A549 (cell line): ENCODE measurements at regions not wholly inside any gene's neighbourhood (a gene's known extent, or its start where the extent isn't known, plus 50 kb on each side); places are given as distances from the start of the nearest gene placed in this dataset.
A peak's percentile ranks its signal among the peaks of the same experiment; 100 is the strongest.

Source experiments
- ATAC-seq, 2 experiments: fragments of 200-7000 bp in 1 of 2; fragments of >200 bp in 1 of 2; cut with Nextera tagmentation in 1 of 2; cut with Tn5 transposase in 1 of 2; 3 replicates each; pipeline versions ENCODE4 v1.8.0 to v1.9.1; 2018 to 2020; ENCODE audit warnings: mild to moderate bottlenecking in 1 of 2, moderate library complexity in 1 of 2
- CTCF ChIA-PET: fragments of 300-600 bp; sonication (Branson Sonifier 250); formaldehyde crosslinking; extraction: SDS; loops from one replicate; lab custom pipeline; 2021; ENCODE audit warnings: antibody characterized with exemption, inconsistent platforms; lab: Yijun Ruan, JAX
- POLR2A ChIA-PET: fragments of 350-600 bp; formaldehyde crosslinking; extraction: SDS; loops from one replicate; lab custom pipeline; 2021; ENCODE audit warnings: antibody characterized with exemption, inconsistent platforms; lab: Yijun Ruan, JAX
- DNase-seq, 2 experiments: peaks; one replicate each; pipeline versions ENCODE4 v3.0.0 to v3.0.0-alpha.2; 2011 to 2016; ENCODE audit warnings: low read depth in 1 of 2, low spot score in 1 of 2
- FAIRE-seq: peaks from 2 replicates; lab custom pipeline; 2011; peaks lifted over from hg19 to GRCh38; lab: Jason Lieb, UNC
- H3K27ac ChIP-seq, 2 experiments: fragments of >200 bp; sonication (Bioruptor Twin); formaldehyde crosslinking; 3 replicates each; pipeline ENCODE4 v1.5.1; 2016 to 2017
- H3K4me1 ChIP-seq: fragments of >200 bp; sonication (Bioruptor Twin); formaldehyde crosslinking; 3 replicates; pipeline ENCODE4 v1.6.1; 2016
- H3K4me2 ChIP-seq: fragments of >200 bp; sonication (Bioruptor Twin); formaldehyde crosslinking; 3 replicates; pipeline ENCODE4 v1.6.1; 2016
- H3K4me3 ChIP-seq: fragments of >200 bp; sonication (Bioruptor Twin); formaldehyde crosslinking; 3 replicates; pipeline ENCODE4 v1.5.1; 2016
- H3K9me3 ChIP-seq: fragments of >200 bp; sonication (Bioruptor Twin); formaldehyde crosslinking; 3 replicates; pipeline ENCODE4 v1.6.1; 2016
- CHD4 ChIP-seq: fragments of 200-600 bp; sonication (generic); IDR thresholded peaks from 2 replicates; pipeline ENCODE4 v1.6.1; 2016; ENCODE audit warnings: antibody characterized with exemption, mild to moderate bottlenecking, borderline replicate concordance
- EP300 ChIP-seq, 2 experiments: fragments of >200 bp; sonication (Bioruptor Twin); formaldehyde crosslinking; IDR thresholded peaks; 2 replicates in 1 of 2; 3 replicates in 1 of 2; pipeline ENCODE4 v1.6.1; 2016 to 2017
- FOSL2 ChIP-seq, 2 experiments: fragments of 450-650 bp in 1 of 2; fragments of >200 bp in 1 of 2; sonication (Bioruptor Twin) in 1 of 2; formaldehyde crosslinking; IDR thresholded peaks; 2 replicates each; pipeline versions ENCODE4 v1.5.0 to v1.6.1; 2016 to 2020; ENCODE audit warnings: mild to moderate bottlenecking in 1 of 2, moderate library complexity in 1 of 2
- HDAC2 ChIP-seq: fragments of 200-600 bp; sonication (generic); IDR thresholded peaks from 2 replicates; pipeline ENCODE4 v1.6.1; 2016
- JUN ChIP-seq, 2 experiments: fragments of >200 bp; sonication (Bioruptor Twin); formaldehyde crosslinking; IDR thresholded peaks; 2 replicates in 1 of 2; 3 replicates in 1 of 2; pipeline ENCODE4 v1.6.1; 2016 to 2017
- JUNB ChIP-seq: fragments of >200 bp; sonication (Bioruptor Twin); formaldehyde crosslinking; IDR thresholded peaks from 2 replicates; pipeline ENCODE4 v1.6.1; 2016
- MAFK ChIP-seq: fragments of 450-650 bp; IDR thresholded peaks from 2 replicates; pipeline ENCODE4 v1.6.1; 2014; ENCODE audit not compliant: partially characterized antibody
- MYC ChIP-seq: IDR thresholded peaks from 2 replicates; pipeline ENCODE4 v1.6.1; 2012; ENCODE audit warnings: mild to moderate bottlenecking, inconsistent platforms, low read length, improper control_type of control experiment, borderline replicate concordance
- NPAS2 ChIP-seq: fragments of 250-450 bp; sonication (Bioruptor Pico); IDR thresholded peaks from 2 replicates; pipeline ENCODE4 v1.8.0; 2022; ENCODE audit warnings: mild to moderate bottlenecking, moderate library complexity, borderline replicate concordance
- NR3C1 ChIP-seq: fragments of >200 bp; sonication (Bioruptor Twin); formaldehyde crosslinking; IDR thresholded peaks from 3 replicates; pipeline ENCODE4 v1.6.1; 2017
- PHF8 ChIP-seq: fragments of 200-600 bp; sonication (generic); IDR thresholded peaks from 2 replicates; pipeline ENCODE4 v1.6.1; 2016; ENCODE audit warnings: low read depth, mild to moderate bottlenecking, antibody characterized with exemption, moderate library complexity, borderline replicate concordance
- RARB ChIP-seq: fragments of 250-450 bp; sonication (Bioruptor Pico); IDR thresholded peaks from 2 replicates; pipeline ENCODE4 v1.8.0; 2021; ENCODE audit warnings: mild to moderate bottlenecking, moderate library complexity
- RNF2 ChIP-seq: fragments of 200-600 bp; sonication (generic); IDR thresholded peaks from 2 replicates; pipeline ENCODE4 v1.6.1; 2016; ENCODE audit warnings: low read depth, mild to moderate bottlenecking, antibody characterized with exemption, moderate library complexity, borderline replicate concordance
- SMC3 ChIP-seq: fragments of >200 bp; sonication (Bioruptor Twin); formaldehyde crosslinking; IDR thresholded peaks from 3 replicates; pipeline ENCODE4 v1.6.1; 2018; ENCODE audit warnings: inconsistent platforms
- SREBF2 ChIP-seq: fragments of 450-650 bp; IDR thresholded peaks from 2 replicates; pipeline ENCODE4 v1.6.1; 2014; ENCODE audit warnings: mild to moderate bottlenecking, moderate library complexity
- ZFP36 ChIP-seq: fragments of 450-650 bp; IDR thresholded peaks from 2 replicates; pipeline ENCODE4 v1.6.1; 2014; ENCODE audit warnings: borderline replicate concordance; ENCODE audit not compliant: partially characterized antibody
- WGBS: methylation state at CpG from one replicate; pipeline ENCODE4 v1.1.6; 2017; ENCODE audit errors: missing lambda C conversion rate; 5-methylcytosine and 5-hydroxymethylcytosine counted together
- TF ChIP-seq, protein P1 (sequence below): fragments of >200 bp; sonication (Bioruptor Twin); formaldehyde crosslinking; IDR thresholded peaks from 3 replicates; pipeline ENCODE4 v1.5.1; 2016
- TF ChIP-seq, protein P2 (sequence below): IDR thresholded peaks from 2 replicates; pipeline ENCODE4 v1.6.1; 2012
- TF ChIP-seq, protein P3 (sequence below): IDR thresholded peaks from 2 replicates; pipeline ENCODE4 v1.6.1; 2012; ENCODE audit warnings: low read depth, borderline replicate concordance
- TF ChIP-seq, protein P4 (sequence below): fragments of 250-450 bp; sonication (Bioruptor Pico); IDR thresholded peaks from 2 replicates; pipeline ENCODE4 v1.5.0; 2021; ENCODE audit warnings: mild to moderate bottlenecking, moderate library complexity, borderline replicate concordance
- TF ChIP-seq, protein P5 (sequence below): fragments of 200-600 bp; sonication (generic); IDR thresholded peaks from 2 replicates; pipeline ENCODE4 v1.6.1; 2016; ENCODE audit warnings: antibody characterized with exemption, mild to moderate bottlenecking, moderate library complexity

DNA sequence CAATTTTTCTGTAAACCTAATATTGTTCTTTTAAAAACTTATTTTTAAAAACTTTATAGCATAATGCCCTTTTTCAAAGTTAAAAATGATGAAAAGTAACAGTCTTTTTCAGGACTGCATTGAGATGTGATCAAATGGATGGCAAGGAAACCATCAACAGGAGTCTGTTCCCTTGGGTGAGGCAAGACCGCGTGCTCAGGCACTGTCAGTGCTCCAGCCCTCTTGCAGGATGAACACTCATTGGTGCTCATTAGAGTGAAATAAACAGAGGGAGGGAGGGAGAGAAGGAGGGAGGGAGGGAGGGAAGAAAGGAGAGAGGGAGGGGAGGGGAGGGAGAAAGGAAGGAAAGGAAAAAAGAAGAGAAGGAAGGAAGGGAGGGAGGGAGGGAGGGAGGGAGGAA is 145.7 kb upstream of the CHST15 start:
- Histone ChIP-seq H3K4me1 (no peaks in the 10 kb centered on the region), H3K4me3 (no peak overlapping the region), H3K9me3 (no peaks in the 10 kb centered on the region), H3K27ac (no peak overlapping the region), H3K4me2 (no peak overlapping the region)
- DNase-seq (no peak), ATAC-seq (no peak), FAIRE-seq (no peak)
- ChIA-PET POLR2A (no interaction called here), CTCF (no interaction called here)
- TF ChIP-seq SREBF2 (no peak), RNF2 (no peak), ZFP36 (no peak), MYC (no peak), NPAS2 (no peak), JUN (IDR thresholded peaks at IDR 0.05) (no peak), FOSL2 (IDR thresholded peaks at IDR 0.05) (no peak), FOSL2 (CRISPR knock-in tag; IDR thresholded peaks at IDR 0.05) (no peak), EP300 (IDR thresholded peaks at IDR 0.05) (no peak), CHD4 (no peak), RARB (no peak), JUNB (no peak)
- TF ChIP-seq, protein P1, sequence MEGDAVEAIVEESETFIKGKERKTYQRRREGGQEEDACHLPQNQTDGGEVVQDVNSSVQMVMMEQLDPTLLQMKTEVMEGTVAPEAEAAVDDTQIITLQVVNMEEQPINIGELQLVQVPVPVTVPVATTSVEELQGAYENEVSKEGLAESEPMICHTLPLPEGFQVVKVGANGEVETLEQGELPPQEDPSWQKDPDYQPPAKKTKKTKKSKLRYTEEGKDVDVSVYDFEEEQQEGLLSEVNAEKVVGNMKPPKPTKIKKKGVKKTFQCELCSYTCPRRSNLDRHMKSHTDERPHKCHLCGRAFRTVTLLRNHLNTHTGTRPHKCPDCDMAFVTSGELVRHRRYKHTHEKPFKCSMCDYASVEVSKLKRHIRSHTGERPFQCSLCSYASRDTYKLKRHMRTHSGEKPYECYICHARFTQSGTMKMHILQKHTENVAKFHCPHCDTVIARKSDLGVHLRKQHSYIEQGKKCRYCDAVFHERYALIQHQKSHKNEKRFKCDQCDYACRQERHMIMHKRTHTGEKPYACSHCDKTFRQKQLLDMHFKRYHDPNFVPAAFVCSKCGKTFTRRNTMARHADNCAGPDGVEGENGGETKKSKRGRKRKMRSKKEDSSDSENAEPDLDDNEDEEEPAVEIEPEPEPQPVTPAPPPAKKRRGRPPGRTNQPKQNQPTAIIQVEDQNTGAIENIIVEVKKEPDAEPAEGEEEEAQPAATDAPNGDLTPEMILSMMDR: no peak
- TF ChIP-seq, protein P2, sequence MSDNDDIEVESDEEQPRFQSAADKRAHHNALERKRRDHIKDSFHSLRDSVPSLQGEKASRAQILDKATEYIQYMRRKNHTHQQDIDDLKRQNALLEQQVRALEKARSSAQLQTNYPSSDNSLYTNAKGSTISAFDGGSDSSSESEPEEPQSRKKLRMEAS: no peak
- WGBS: 80% methylated on average over 2 of the region's 2 CpGs

DNA sequence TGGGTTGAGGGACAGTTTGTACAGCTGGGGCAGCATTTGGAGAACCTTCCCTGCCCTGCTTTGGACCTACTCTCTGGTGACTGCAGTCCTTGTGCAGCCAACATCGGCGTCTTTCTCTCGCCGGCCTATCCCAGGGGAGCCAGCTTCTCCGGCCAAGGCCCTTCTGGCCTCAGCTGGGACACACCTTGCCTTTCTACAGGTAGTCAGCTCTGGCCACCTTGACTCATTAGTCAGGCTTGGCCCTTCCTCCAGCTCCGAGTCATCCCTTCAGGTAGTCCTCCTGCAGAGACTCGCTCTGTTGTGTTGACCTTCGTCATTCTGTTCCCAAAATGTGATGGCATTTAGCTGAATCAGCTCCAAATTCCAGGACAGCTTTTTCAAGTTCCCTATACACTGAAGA is 145.0 kb upstream of the CHST15 start:
- CTCF ChIA-PET: no interaction called here
- POLR2A ChIA-PET: no interaction called here
- DNase-seq (no peak), FAIRE-seq (no peak), ATAC-seq (no peak)
- WGBS: 71% methylated on average over 8 of the region's 8 CpGs
- H3K27ac ChIP-seq: no peak overlapping the region
- H3K4me2 ChIP-seq: no peak overlapping the region
- TF ChIP-seq MAFK (peak; percentile 31), MYC (no peak)
- TF ChIP-seq, all 56 proteins: peak for 1
- H3K9me3 ChIP-seq: no peaks in the 10 kb centered on the region
- no peak overlapping the region for H3K4me3 ChIP-seq
- no peaks in the 10 kb centered on the region for H3K4me1 ChIP-seq

DNA sequence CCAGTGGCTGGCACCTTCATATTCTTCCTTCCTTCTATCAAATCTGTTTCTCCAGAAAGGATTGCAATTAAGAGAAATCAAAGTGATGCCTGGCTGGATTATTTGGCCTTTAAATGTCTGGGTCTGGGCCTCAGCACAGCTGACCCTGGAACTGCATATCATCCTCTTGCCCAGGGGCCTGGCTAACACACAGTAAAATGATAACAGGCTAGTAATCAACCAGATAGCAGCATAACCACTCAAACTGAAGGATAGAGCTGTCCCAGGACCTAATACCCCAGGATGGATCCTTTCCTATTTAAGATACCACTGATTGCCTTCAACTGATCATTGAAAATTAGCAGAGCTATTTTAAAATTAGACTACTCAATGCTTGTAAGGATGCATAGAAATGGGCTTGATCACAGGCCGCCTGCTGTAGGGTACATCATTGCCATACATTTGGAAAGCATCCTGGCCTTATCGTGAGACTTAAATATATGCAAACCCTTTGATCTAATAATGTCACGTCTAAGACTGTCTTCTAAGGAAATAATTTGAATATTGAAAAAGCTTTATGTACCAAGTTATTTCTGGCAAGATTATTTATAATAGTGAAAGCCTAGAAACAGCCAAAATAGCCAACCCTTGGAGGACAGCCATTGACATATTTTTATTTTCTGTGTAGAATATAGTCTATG is 144.0 kb upstream of the CHST15 start:
- Histone ChIP-seq H3K27ac (no peak overlapping the region), H3K4me1 (no peaks in the 10 kb centered on the region), H3K4me2 (no peak overlapping the region), H3K4me3 (no peak overlapping the region), H3K9me3 (no peaks in the 10 kb centered on the region)
- CTCF ChIA-PET: interaction anchor here (1.1 kb wide), 1 partner anchor 20 kb away, joined by 5 read pairs; no protein-coding TSS in a partner anchor
- POLR2A ChIA-PET: no interaction called here
- no peak for FAIRE-seq
- no peak for ATAC-seq
- TF ChIP-seq MAFK: no peak
- TF ChIP-seq RNF2: no peak
- TF ChIP-seq NR3C1: no peak
- TF ChIP-seq PHF8: no peak
- no peak for DNase-seq
- 59% methylated on average over 3 of the region's 3 CpGs for WGBS

DNA sequence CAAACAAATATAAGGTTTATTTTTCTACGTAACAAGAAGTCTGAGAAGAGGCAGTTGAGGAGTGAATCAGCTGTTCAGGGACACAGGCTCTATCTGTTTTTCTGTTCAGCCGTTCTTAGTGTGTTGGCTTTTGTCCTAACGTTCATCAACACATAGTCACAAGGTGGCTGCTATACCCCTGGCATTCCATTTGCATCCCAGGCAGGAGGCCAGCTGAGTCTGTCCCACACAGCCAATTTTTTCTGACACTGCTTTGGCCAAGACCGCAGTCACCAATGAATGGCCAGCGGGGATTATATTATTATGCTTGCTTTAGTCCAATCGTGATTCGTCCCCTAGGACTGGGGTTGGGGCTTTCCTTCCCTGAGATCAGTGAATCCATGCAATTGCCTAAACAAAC is 143.4 kb upstream of the CHST15 start:
- CTCF ChIA-PET: interaction anchor here (1.1 kb wide), 1 partner anchor 19 kb away, joined by 5 read pairs; no protein-coding TSS in a partner anchor
- H3K4me3 ChIP-seq: no peak overlapping the region
- H3K9me3 ChIP-seq: no peaks in the 10 kb centered on the region
- H3K27ac ChIP-seq: no peak overlapping the region
- no peaks in the 10 kb centered on the region for H3K4me1 ChIP-seq
- ATAC-seq: no peak
- 69% methylated on average over 7 of the region's 7 CpGs for WGBS
- no peak for FAIRE-seq
- no peak for DNase-seq
- no peak overlapping the region for H3K4me2 ChIP-seq
- POLR2A ChIA-PET: no interaction called here
- TF ChIP-seq, protein P3, sequence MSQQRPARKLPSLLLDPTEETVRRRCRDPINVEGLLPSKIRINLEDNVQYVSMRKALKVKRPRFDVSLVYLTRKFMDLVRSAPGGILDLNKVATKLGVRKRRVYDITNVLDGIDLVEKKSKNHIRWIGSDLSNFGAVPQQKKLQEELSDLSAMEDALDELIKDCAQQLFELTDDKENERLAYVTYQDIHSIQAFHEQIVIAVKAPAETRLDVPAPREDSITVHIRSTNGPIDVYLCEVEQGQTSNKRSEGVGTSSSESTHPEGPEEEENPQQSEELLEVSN: no peak
- TF ChIP-seq RARB (no peak), NPAS2 (no peak), HDAC2 (no peak), MYC (no peak), JUN (IDR thresholded peaks at IDR 0.05) (no peak), SMC3 (no peak), NR3C1 (no peak)
- TF ChIP-seq, protein P4, sequence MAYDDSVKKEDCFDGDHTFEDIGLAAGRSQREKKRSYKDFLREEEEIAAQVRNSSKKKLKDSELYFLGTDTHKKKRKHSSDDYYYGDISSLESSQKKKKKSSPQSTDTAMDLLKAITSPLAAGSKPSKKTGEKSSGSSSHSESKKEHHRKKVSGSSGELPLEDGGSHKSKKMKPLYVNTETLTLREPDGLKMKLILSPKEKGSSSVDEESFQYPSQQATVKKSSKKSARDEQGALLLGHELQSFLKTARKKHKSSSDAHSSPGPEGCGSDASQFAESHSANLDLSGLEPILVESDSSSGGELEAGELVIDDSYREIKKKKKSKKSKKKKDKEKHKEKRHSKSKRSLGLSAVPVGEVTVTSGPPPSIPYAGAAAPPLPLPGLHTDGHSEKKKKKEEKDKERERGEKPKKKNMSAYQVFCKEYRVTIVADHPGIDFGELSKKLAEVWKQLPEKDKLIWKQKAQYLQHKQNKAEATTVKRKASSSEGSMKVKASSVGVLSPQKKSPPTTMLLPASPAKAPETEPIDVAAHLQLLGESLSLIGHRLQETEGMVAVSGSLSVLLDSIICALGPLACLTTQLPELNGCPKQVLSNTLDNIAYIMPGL (CRISPR knock-in tag): no peak
- TF ChIP-seq, protein P5, sequence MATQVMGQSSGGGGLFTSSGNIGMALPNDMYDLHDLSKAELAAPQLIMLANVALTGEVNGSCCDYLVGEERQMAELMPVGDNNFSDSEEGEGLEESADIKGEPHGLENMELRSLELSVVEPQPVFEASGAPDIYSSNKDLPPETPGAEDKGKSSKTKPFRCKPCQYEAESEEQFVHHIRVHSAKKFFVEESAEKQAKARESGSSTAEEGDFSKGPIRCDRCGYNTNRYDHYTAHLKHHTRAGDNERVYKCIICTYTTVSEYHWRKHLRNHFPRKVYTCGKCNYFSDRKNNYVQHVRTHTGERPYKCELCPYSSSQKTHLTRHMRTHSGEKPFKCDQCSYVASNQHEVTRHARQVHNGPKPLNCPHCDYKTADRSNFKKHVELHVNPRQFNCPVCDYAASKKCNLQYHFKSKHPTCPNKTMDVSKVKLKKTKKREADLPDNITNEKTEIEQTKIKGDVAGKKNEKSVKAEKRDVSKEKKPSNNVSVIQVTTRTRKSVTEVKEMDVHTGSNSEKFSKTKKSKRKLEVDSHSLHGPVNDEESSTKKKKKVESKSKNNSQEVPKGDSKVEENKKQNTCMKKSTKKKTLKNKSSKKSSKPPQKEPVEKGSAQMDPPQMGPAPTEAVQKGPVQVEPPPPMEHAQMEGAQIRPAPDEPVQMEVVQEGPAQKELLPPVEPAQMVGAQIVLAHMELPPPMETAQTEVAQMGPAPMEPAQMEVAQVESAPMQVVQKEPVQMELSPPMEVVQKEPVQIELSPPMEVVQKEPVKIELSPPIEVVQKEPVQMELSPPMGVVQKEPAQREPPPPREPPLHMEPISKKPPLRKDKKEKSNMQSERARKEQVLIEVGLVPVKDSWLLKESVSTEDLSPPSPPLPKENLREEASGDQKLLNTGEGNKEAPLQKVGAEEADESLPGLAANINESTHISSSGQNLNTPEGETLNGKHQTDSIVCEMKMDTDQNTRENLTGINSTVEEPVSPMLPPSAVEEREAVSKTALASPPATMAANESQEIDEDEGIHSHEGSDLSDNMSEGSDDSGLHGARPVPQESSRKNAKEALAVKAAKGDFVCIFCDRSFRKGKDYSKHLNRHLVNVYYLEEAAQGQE: no peak
